Right lobe of liver (tissue), 4 donors: ENCODE measurements at regions not wholly inside any gene's neighbourhood (a gene's known extent, or its start where the extent isn't known, plus 50 kb on each side); places are given as distances from the start of the nearest gene placed in this dataset.
"Not testable (repeated sequence)": the region's sequence is repeated elsewhere in the genome, so short reads cannot be mapped to it uniquely, and the experiment has no call there.

Experiments
- CTCF ChIP-seq, 4 donors: fragments of 200-600 bp in 3 of 4; fragments of 450-650 bp in 1 of 4; IDR thresholded peaks; one replicate each; pipeline versions ENCODE4 v1.5.1 to v1.8.0; 2016 to 2022; ENCODE audit warnings: antibody characterized with exemption in 4 of 4, mild to moderate bottlenecking in 2 of 4
- POLR2A ChIP-seq: fragments of 450-650 bp; IDR thresholded peaks from one replicate; pipeline ENCODE4 v1.6.1; 2017; ENCODE audit warnings: antibody characterized with exemption, mild to moderate bottlenecking
- donor health status: DM: no; HTN: no; CAD: no.
- donor health status: DM: no; HTN: no; CAD: no.
- donor health status: DM: no; HTN: yes; CAD: no.

DNA sequence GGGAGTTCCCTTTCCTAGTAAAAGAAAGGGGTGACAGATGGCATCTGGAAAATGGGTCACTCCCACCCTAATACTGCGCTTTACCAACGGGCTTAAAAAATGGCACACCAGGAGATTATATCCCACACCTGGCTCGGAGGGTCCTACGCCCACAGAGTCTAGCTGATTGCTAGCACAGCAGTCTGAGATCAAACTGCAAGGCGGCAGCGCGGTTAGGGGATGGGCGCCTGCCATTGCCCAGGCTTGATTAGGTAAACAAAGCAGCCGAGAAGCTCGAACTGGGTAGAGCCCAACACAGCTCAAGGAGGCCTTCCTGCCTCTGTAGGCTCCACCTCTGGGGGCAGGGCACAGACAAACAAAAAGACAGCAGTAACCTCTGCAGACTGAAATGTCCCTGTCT is 1097.8 kb upstream of the CNTN5 start:
- not testable (repeated sequence) for TF ChIP-seq CTCF (IDR thresholded peaks at IDR 0.05); POLR2A
